ENCODE measurements at regions not wholly inside any gene's neighbourhood (a gene's known extent, or its start where the extent isn't known, plus 50 kb on each side); places are given as distances from the start of the nearest gene placed in this dataset.

DNA sequence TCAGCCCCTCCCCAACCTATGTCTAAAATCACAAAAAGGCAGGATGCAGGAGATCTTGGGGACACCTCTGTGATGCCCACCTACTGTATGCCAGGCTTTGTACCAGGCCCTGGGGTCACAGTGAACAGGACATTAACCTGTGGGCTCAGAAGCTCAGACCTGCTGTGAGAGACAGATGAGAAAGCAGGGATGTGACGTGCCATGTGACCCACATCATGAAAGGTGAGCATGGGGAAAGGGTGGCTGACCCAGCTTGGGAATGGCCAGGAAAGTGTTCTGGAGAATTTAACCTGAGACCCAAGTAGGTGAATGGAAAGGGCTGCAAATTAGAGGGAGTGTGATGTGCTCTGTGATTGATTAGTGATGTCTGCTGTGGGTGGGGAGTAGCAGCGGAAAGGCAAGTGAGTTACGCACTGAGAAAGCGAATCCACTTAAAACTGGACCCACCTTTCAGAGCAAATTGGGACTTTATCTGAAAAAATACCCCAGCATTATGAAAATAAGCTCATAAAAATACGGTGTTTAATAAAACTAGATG, 132.2 kb downstream of the IRF8 start:
- no peaks in the 10 kb centered on the region for H3F3A ChIP-seq (ENCODE audit: control insufficient read depth, insufficient read depth)
- H3K27me3 ChIP-seq (ENCODE audit: control insufficient read depth, low read length): peaks cover 42% of the 10 kb centered on the region
- H3K9me3 ChIP-seq (ENCODE audit: control insufficient read depth, insufficient read depth, low read length): no peaks in the 10 kb centered on the region
- H3K4me1 ChIP-seq (ENCODE audit: control insufficient read depth, low read length): no peaks in the 10 kb centered on the region
- no peaks in the 10 kb centered on the region for H3K79me2 ChIP-seq (ENCODE audit: control insufficient read depth, low read length)
- H3K27ac ChIP-seq (ENCODE audit: low read depth, low read length): no peak overlapping the region
- H3K9me2 ChIP-seq (replicated peaks; ENCODE audit: control insufficient read depth, low read length): no peaks in the 10 kb centered on the region
- H3K4me3 ChIP-seq (ENCODE audit: low read length): no peak overlapping the region
- no peaks in the 10 kb centered on the region for H3K36me3 ChIP-seq (ENCODE audit: control insufficient read depth, low read length)
- no peak overlapping the region for H3K4me2 ChIP-seq (ENCODE audit: low read length)
- no peaks in the 10 kb centered on the region for H4K20me1 ChIP-seq (ENCODE audit: control insufficient read depth, insufficient read depth, low read depth, low read length)
- TF ChIP-seq, protein P1, sequence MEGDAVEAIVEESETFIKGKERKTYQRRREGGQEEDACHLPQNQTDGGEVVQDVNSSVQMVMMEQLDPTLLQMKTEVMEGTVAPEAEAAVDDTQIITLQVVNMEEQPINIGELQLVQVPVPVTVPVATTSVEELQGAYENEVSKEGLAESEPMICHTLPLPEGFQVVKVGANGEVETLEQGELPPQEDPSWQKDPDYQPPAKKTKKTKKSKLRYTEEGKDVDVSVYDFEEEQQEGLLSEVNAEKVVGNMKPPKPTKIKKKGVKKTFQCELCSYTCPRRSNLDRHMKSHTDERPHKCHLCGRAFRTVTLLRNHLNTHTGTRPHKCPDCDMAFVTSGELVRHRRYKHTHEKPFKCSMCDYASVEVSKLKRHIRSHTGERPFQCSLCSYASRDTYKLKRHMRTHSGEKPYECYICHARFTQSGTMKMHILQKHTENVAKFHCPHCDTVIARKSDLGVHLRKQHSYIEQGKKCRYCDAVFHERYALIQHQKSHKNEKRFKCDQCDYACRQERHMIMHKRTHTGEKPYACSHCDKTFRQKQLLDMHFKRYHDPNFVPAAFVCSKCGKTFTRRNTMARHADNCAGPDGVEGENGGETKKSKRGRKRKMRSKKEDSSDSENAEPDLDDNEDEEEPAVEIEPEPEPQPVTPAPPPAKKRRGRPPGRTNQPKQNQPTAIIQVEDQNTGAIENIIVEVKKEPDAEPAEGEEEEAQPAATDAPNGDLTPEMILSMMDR (IDR thresholded peaks at IDR 0.05; ENCODE audit: low read depth, low read length, poor library complexity, severe bottlenecking): no peak
- TF ChIP-seq EZH2phosphoT487 (IDR thresholded peaks at IDR 0.05; ENCODE audit: borderline replicate concordance, low read length): no peak

GRCh38 chr16:86033016-86033474, 134.1 kb downstream of the IRF8 start:
- TF ChIP-seq EZH2phosphoT487 (IDR thresholded peaks at IDR 0.05; ENCODE audit: borderline replicate concordance, low read length): no peak
- TF ChIP-seq, protein P1 (IDR thresholded peaks at IDR 0.05; ENCODE audit: low read depth, low read length, poor library complexity, severe bottlenecking): no peak
- H3K27me3 ChIP-seq (ENCODE audit: control insufficient read depth, low read length): peaks cover 37% of the 10 kb centered on the region
- no peak overlapping the region for H3K4me3 ChIP-seq (ENCODE audit: low read length)
- no peaks in the 10 kb centered on the region for H3K9me2 ChIP-seq (replicated peaks; ENCODE audit: control insufficient read depth, low read length)
- H3K4me2 ChIP-seq (ENCODE audit: low read length): no peak overlapping the region
- no peaks in the 10 kb centered on the region for H3K36me3 ChIP-seq (ENCODE audit: control insufficient read depth, low read length)
- H3F3A ChIP-seq (ENCODE audit: control insufficient read depth, insufficient read depth): no peaks in the 10 kb centered on the region
- H4K20me1 ChIP-seq (ENCODE audit: control insufficient read depth, insufficient read depth, low read depth, low read length): no peaks in the 10 kb centered on the region
- H3K79me2 ChIP-seq (ENCODE audit: control insufficient read depth, low read length): no peaks in the 10 kb centered on the region
- no peaks in the 10 kb centered on the region for H3K4me1 ChIP-seq (ENCODE audit: control insufficient read depth, low read length)
- no peaks in the 10 kb centered on the region for H3K9me3 ChIP-seq (ENCODE audit: control insufficient read depth, insufficient read depth, low read length)
- H3K27ac ChIP-seq (ENCODE audit: low read depth, low read length): no peak overlapping the region

GRCh38 chr16:86033971-86034370, 135.0 kb downstream of the IRF8 start:
- Histone ChIP-seq H3K27me3 (ENCODE audit: control insufficient read depth, low read length) (peaks cover 31% of the 10 kb centered on the region), H3K36me3 (ENCODE audit: control insufficient read depth, low read length) (no peaks in the 10 kb centered on the region), H3K4me1 (ENCODE audit: control insufficient read depth, low read length) (no peaks in the 10 kb centered on the region), H3K27ac (ENCODE audit: low read depth, low read length) (no peak overlapping the region), H4K20me1 (ENCODE audit: control insufficient read depth, insufficient read depth, low read depth, low read length) (no peaks in the 10 kb centered on the region), H3K9me2 (replicated peaks; ENCODE audit: control insufficient read depth, low read length) (no peaks in the 10 kb centered on the region), H3K9me3 (ENCODE audit: control insufficient read depth, insufficient read depth, low read length) (no peaks in the 10 kb centered on the region), H3K4me2 (ENCODE audit: low read length) (no peak overlapping the region), H3K79me2 (ENCODE audit: control insufficient read depth, low read length) (no peaks in the 10 kb centered on the region), H3F3A (ENCODE audit: control insufficient read depth, insufficient read depth) (no peaks in the 10 kb centered on the region), H3K4me3 (ENCODE audit: low read length) (no peak overlapping the region)
- TF ChIP-seq, protein P1 (IDR thresholded peaks at IDR 0.05; ENCODE audit: low read depth, low read length, poor library complexity, severe bottlenecking): no peak
- no peak for TF ChIP-seq EZH2phosphoT487 (IDR thresholded peaks at IDR 0.05; ENCODE audit: borderline replicate concordance, low read length)

Data from DOHH2 (cell line).